ENCODE measurements at regions not wholly inside any gene's neighbourhood (a gene's known extent, or its start where the extent isn't known, plus 50 kb on each side); places are given as distances from the start of the nearest gene placed in this dataset.

DNA sequence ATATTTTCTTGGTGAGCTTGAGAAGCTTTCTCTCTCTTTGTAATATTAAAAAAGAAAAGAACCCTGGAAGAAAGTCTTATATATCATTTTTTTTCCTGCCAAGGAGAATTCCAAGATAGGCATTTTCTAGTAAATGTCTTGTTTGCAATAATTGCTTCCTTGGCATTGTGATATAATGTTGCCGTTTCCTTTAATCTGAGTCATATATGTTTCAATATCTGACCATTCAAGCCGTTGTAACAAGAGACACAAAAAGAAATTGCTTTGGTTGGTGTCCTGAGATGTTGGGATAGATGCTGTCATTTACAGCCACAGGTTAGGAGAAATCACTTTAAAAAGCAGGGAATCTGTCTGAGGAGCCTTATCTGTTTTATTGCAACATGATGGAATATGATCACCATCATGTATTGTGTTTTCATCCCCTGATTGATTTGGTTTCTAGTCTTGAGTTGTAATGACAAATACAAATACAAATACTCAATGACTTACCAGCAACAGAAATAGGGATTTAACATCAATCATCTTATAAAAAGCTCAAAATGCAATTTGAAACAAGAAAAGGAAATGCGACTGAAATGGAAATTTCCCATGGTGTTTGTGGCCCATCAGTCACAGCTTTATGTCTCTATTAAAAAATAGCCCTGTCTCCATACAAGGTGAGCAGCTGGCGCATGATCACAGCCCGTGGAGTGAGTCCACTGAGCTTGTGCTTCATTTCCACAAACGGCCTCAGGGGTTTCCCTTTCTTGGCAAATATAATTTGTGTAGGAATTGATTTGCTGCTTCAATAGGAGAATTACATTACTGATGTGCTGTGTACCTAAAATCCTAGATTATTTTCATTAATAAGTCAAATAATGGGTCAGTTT is 250.1 kb upstream of the TRPC7 start:
- TF ChIP-seq FOXP2 (optimal IDR thresholded peaks at IDR 0.05; ENCODE audit: borderline replicate concordance, extremely low read depth, extremely low read length, insufficient read depth) (no peak), TAF1 (IDR thresholded peaks at IDR 0.05; ENCODE audit: borderline replicate concordance, insufficient read depth, low read length) (no peak), SIN3A (IDR thresholded peaks at IDR 0.05; ENCODE audit: borderline replicate concordance, insufficient read depth, low read length) (no peak)
- TF ChIP-seq, protein P1, sequence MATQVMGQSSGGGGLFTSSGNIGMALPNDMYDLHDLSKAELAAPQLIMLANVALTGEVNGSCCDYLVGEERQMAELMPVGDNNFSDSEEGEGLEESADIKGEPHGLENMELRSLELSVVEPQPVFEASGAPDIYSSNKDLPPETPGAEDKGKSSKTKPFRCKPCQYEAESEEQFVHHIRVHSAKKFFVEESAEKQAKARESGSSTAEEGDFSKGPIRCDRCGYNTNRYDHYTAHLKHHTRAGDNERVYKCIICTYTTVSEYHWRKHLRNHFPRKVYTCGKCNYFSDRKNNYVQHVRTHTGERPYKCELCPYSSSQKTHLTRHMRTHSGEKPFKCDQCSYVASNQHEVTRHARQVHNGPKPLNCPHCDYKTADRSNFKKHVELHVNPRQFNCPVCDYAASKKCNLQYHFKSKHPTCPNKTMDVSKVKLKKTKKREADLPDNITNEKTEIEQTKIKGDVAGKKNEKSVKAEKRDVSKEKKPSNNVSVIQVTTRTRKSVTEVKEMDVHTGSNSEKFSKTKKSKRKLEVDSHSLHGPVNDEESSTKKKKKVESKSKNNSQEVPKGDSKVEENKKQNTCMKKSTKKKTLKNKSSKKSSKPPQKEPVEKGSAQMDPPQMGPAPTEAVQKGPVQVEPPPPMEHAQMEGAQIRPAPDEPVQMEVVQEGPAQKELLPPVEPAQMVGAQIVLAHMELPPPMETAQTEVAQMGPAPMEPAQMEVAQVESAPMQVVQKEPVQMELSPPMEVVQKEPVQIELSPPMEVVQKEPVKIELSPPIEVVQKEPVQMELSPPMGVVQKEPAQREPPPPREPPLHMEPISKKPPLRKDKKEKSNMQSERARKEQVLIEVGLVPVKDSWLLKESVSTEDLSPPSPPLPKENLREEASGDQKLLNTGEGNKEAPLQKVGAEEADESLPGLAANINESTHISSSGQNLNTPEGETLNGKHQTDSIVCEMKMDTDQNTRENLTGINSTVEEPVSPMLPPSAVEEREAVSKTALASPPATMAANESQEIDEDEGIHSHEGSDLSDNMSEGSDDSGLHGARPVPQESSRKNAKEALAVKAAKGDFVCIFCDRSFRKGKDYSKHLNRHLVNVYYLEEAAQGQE (IDR thresholded peaks at IDR 0.05; ENCODE audit: insufficient read depth in 1 of 2, low read depth in 2 of 2, low read length in 2 of 2) = no peak

DNA sequence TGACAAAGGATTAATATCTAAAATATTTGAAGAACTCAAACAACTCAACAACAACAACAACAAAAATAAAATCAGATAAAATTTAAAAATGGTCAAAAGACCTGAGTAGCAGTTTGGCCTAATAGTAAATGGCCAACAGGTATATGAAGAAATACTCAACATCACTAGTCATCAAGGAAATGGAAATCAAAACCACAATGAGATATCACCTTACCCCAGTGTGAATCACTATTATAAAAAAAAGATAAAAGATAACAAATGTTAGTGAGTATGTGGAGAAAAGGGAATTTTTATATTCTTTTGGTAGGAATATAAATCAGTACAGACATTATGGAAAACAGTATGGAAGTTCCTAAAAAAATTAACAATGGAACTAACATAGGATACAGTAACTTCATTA is 247.9 kb upstream of the TRPC7 start:
- TF ChIP-seq SIN3A (IDR thresholded peaks at IDR 0.05; ENCODE audit: borderline replicate concordance, insufficient read depth, low read length) (no peak), FOXP2 (optimal IDR thresholded peaks at IDR 0.05; ENCODE audit: borderline replicate concordance, extremely low read depth, extremely low read length, insufficient read depth) (no peak), POLR2AphosphoS5 (IDR thresholded peaks at IDR 0.05; ENCODE audit: low read depth, low read length) (no peak), TAF1 (IDR thresholded peaks at IDR 0.05; ENCODE audit: borderline replicate concordance, insufficient read depth, low read length) (no peak)
- TF ChIP-seq, protein P1 (IDR thresholded peaks at IDR 0.05; ENCODE audit: insufficient read depth in 1 of 2, low read depth in 2 of 2, low read length in 2 of 2) = no peak

DNA sequence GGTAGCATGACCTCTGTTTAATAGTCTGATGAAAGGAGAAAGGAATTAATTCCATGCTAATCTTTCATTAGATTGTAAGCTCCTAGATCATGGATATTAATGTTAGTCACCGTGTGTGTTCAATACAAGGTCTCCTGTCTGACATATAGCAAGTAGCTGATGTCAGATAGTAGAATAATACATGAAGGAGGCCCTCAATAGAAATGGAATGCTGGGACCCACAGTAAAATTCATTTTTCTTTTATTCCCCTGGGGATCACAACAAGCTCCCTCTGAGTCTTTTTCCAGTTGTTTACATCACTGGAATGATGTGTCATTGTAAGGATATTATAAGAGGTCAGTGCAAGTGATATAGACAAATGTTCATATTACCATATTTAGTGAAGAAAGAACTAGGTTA is 240.3 kb upstream of the TRPC7 start:
- TF ChIP-seq SIN3A (IDR thresholded peaks at IDR 0.05; ENCODE audit: borderline replicate concordance, insufficient read depth, low read length) (no peak), TAF1 (IDR thresholded peaks at IDR 0.05; ENCODE audit: borderline replicate concordance, insufficient read depth, low read length) (no peak), FOXP2 (optimal IDR thresholded peaks at IDR 0.05; ENCODE audit: borderline replicate concordance, extremely low read depth, extremely low read length, insufficient read depth) (no peak), POLR2AphosphoS5 (IDR thresholded peaks at IDR 0.05; ENCODE audit: low read depth, low read length) (no peak)
- TF ChIP-seq, protein P1 (IDR thresholded peaks at IDR 0.05; ENCODE audit: insufficient read depth in 1 of 2, low read depth in 2 of 2, low read length in 2 of 2) = no peak

DNA sequence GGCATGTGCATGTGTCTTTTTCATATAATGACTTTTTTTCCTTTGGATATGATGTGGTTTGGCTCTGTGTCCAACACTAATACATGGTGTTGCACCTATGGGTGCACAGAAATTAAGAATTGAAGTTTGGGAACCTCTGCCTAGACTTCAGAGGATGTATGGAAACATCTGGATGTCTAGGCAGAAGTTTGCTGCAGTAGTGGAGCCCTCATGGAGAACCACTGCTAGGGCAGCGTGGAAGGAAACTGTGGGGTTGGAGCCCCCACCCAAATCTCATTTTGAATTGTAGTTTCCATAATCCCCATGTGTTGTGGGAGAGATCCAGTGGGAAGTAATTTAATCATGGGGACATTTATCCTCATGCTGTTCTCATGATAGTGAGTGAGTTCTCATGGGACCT is 235.0 kb upstream of the TRPC7 start:
- TF ChIP-seq POLR2AphosphoS5 (IDR thresholded peaks at IDR 0.05; ENCODE audit: low read depth, low read length) = no peak
- TF ChIP-seq TAF1 (IDR thresholded peaks at IDR 0.05; ENCODE audit: borderline replicate concordance, insufficient read depth, low read length) = no peak
- no peak for TF ChIP-seq SIN3A (IDR thresholded peaks at IDR 0.05; ENCODE audit: borderline replicate concordance, insufficient read depth, low read length)
- TF ChIP-seq, protein P1 (IDR thresholded peaks at IDR 0.05; ENCODE audit: insufficient read depth in 1 of 2, low read depth in 2 of 2, low read length in 2 of 2) = no peak
- no peak for TF ChIP-seq FOXP2 (optimal IDR thresholded peaks at IDR 0.05; ENCODE audit: borderline replicate concordance, extremely low read depth, extremely low read length, insufficient read depth)
